ENCODE measurements at regions not wholly inside any gene's neighbourhood (a gene's known extent, or its start where the extent isn't known, plus 50 kb on each side); places are given as distances from the start of the nearest gene placed in this dataset.
A peak's percentile ranks its signal among the peaks of the same experiment; 100 is the strongest.

GRCh38 chr2:6657855-6658254, 207.9 kb downstream of the CMPK2 start:
- Mint-ChIP-seq H3K9me3 (ENCODE audit: unreplicated experiment) (peaks cover 3% of the 10 kb centered on the region), H3K4me1 (ENCODE audit: unreplicated experiment) (no peaks in the 10 kb centered on the region), H3K27ac (ENCODE audit: unreplicated experiment) (no peak overlapping the region), H3K4me3 (ENCODE audit: unreplicated experiment) (no peak overlapping the region), H3K27me3 (ENCODE audit: unreplicated experiment) (peaks cover 3% of the 10 kb centered on the region), H3K36me3 (ENCODE audit: unreplicated experiment) (no peaks in the 10 kb centered on the region)
- DNase-seq (ENCODE audit: extremely low spot score, unreplicated experiment), result no peak
- TF ChIP-seq CTCF (IDR thresholded peaks at IDR 0.05), result no peak

- Mint-ChIP-seq H3K4me3 (ENCODE audit: unreplicated experiment) (no peak overlapping the region), H3K27ac (ENCODE audit: unreplicated experiment) (no peak overlapping the region)
- peak; percentile 42 for DNase-seq (ENCODE audit: extremely low spot score, unreplicated experiment)
Measured at GRCh38 chr2:6664332-6665061, 201.2 kb downstream of the CMPK2 start.

GRCh38 chr2:6665093-6666045, 200.3 kb downstream of the CMPK2 start:
- Mint-ChIP-seq H3K4me3 (ENCODE audit: unreplicated experiment) (no peak overlapping the region), H3K4me1 (ENCODE audit: unreplicated experiment) (no peaks in the 10 kb centered on the region), H3K9me3 (ENCODE audit: unreplicated experiment) (peaks cover 5% of the 10 kb centered on the region), H3K27ac (ENCODE audit: unreplicated experiment) (no peak overlapping the region), H3K36me3 (ENCODE audit: unreplicated experiment) (no peaks in the 10 kb centered on the region), H3K27me3 (ENCODE audit: unreplicated experiment) (no peaks in the 10 kb centered on the region)
- TF ChIP-seq CTCF (IDR thresholded peaks at IDR 0.05), result no peak
- peak; percentile 15 for DNase-seq (ENCODE audit: extremely low spot score, unreplicated experiment)

More at GRCh38 chr2:6664332-6665061, 201.2 kb downstream of the CMPK2 start:
- no peaks in the 10 kb centered on the region for H3K4me1 Mint-ChIP-seq (ENCODE audit: unreplicated experiment)
- no peak for TF ChIP-seq CTCF (IDR thresholded peaks at IDR 0.05)
- no peaks in the 10 kb centered on the region for H3K36me3 Mint-ChIP-seq (ENCODE audit: unreplicated experiment)
- no peaks in the 10 kb centered on the region for H3K27me3 Mint-ChIP-seq (ENCODE audit: unreplicated experiment)
- H3K9me3 Mint-ChIP-seq (ENCODE audit: unreplicated experiment), result peaks cover 5% of the 10 kb centered on the region

- Mint-ChIP-seq H3K27me3 (ENCODE audit: unreplicated experiment) (no peaks in the 10 kb centered on the region), H3K9me3 (ENCODE audit: unreplicated experiment) (peaks cover 9% of the 10 kb centered on the region), H3K4me3 (ENCODE audit: unreplicated experiment) (no peak overlapping the region), H3K36me3 (ENCODE audit: unreplicated experiment) (no peaks in the 10 kb centered on the region), H3K4me1 (ENCODE audit: unreplicated experiment) (no peaks in the 10 kb centered on the region), H3K27ac (ENCODE audit: unreplicated experiment) (no peak overlapping the region)
- no peak for DNase-seq (ENCODE audit: extremely low spot score, unreplicated experiment)
- no peak for TF ChIP-seq CTCF (IDR thresholded peaks at IDR 0.05)
Measured at GRCh38 chr2:6667326-6667725, 198.4 kb downstream of the CMPK2 start.

GRCh38 chr2:6671913-6672312, 193.8 kb downstream of the CMPK2 start:
- no peak for DNase-seq (ENCODE audit: extremely low spot score, unreplicated experiment)
- TF ChIP-seq CTCF (IDR thresholded peaks at IDR 0.05), result no peak
- Mint-ChIP-seq H3K4me3 (ENCODE audit: unreplicated experiment) (no peak overlapping the region), H3K4me1 (ENCODE audit: unreplicated experiment) (no peaks in the 10 kb centered on the region), H3K27me3 (ENCODE audit: unreplicated experiment) (no peaks in the 10 kb centered on the region), H3K36me3 (ENCODE audit: unreplicated experiment) (no peaks in the 10 kb centered on the region), H3K9me3 (ENCODE audit: unreplicated experiment) (peaks cover 14% of the 10 kb centered on the region), H3K27ac (ENCODE audit: unreplicated experiment) (no peak overlapping the region)

All from osteocyte (in vitro differentiated cells).